ENCODE measurements at regions not wholly inside any gene's neighbourhood (a gene's known extent, or its start where the extent isn't known, plus 50 kb on each side); places are given as distances from the start of the nearest gene placed in this dataset.

GRCh38 chr2:12061286-12062052, 315.0 kb downstream of the LPIN1 start:
- Histone ChIP-seq H3K9ac (ENCODE audit: insufficient read depth in 1 of 2, low read length in 2 of 2) (no peak overlapping the region), H3K36me3 (ENCODE audit: control insufficient read depth in 4 of 4, insufficient read depth in 4 of 4, low read length in 4 of 4) (no peaks in the 10 kb centered on the region), H3K27ac (ENCODE audit: low read depth in 1 of 2, low read length in 1 of 2) (no peak overlapping the region), H3K9me3 (ENCODE audit: control insufficient read depth in 4 of 4, insufficient read depth in 3 of 4, low read length in 3 of 4) (no peaks in the 10 kb centered on the region), H3K27me3 (ENCODE audit: control insufficient read depth in 3 of 3, insufficient read depth in 3 of 3, low read length in 2 of 3) (no peaks in the 10 kb centered on the region), H3K4me3 (no peak overlapping the region), H3K4me1 (ENCODE audit: control insufficient read depth in 5 of 5, insufficient read depth in 5 of 5, low read length in 5 of 5) (peaks cover 0 to 36% (median 2%) of the 10 kb centered on the region in 5 donors)
- no peak for ATAC-seq (ENCODE audit: insufficient read depth, low FRiP score)
- 73 to 83% methylated on average over 3 of the region's 3 CpGs for WGBS, 2 donors
- no peak for TF ChIP-seq CTCF (IDR thresholded peaks at IDR 0.05; ENCODE audit: control extremely low read depth, extremely low read depth)
- DNase-seq: peak in 2 of 3 donors; percentile 78 to 86

DNA sequence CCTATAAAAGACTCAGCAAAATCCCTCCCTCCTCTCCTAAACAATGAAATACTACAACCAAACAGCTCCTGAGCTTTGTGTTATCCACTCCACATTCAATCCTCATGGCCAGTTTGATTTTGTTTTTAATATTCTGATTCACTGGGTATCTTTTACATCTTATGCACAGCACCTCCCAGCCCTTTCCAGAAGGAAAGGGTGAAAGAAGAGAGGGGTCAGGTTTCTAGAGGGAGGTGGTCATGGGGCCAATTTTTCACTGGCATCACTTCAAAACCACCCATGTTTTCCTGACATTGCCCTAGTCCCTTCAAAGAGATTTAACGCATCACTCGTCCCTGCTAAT, 315.6 kb downstream of the LPIN1 start:
- H3K27ac ChIP-seq (ENCODE audit: low read depth in 1 of 2, low read length in 1 of 2): no peak overlapping the region
- H3K27me3 ChIP-seq (ENCODE audit: control insufficient read depth in 3 of 3, insufficient read depth in 3 of 3, low read length in 2 of 3): no peaks in the 10 kb centered on the region
- WGBS, 2 donors: 84 to 94% methylated on average over 2 of the region's 2 CpGs
- H3K4me1 ChIP-seq (ENCODE audit: control insufficient read depth in 5 of 5, insufficient read depth in 5 of 5, low read length in 5 of 5): peaks cover 0 to 36% (median 2%) of the 10 kb centered on the region in 5 donors
- H3K9me3 ChIP-seq (ENCODE audit: control insufficient read depth in 4 of 4, insufficient read depth in 3 of 4, low read length in 3 of 4): no peaks in the 10 kb centered on the region
- no peaks in the 10 kb centered on the region for H3K36me3 ChIP-seq (ENCODE audit: control insufficient read depth in 4 of 4, insufficient read depth in 4 of 4, low read length in 4 of 4)
- ATAC-seq (ENCODE audit: insufficient read depth, low FRiP score): no peak
- no peak overlapping the region for H3K4me3 ChIP-seq
- H3K9ac ChIP-seq (ENCODE audit: insufficient read depth in 1 of 2, low read length in 2 of 2): no peak overlapping the region
- no peak for TF ChIP-seq CTCF (IDR thresholded peaks at IDR 0.05; ENCODE audit: control extremely low read depth, extremely low read depth)
- DNase-seq: no peak

- no peaks in the 10 kb centered on the region for H3K27me3 ChIP-seq (ENCODE audit: control insufficient read depth in 3 of 3, insufficient read depth in 3 of 3, low read length in 2 of 3)
- no peak overlapping the region for H3K4me3 ChIP-seq
- DNase-seq (no peak), ATAC-seq (ENCODE audit: insufficient read depth, low FRiP score) (no peak)
- 79 to 95% methylated on average over 5 of the region's 5 CpGs for WGBS, 2 donors
- no peak overlapping the region for H3K9ac ChIP-seq (ENCODE audit: insufficient read depth in 1 of 2, low read length in 2 of 2)
- H3K27ac ChIP-seq (ENCODE audit: low read depth in 1 of 2, low read length in 1 of 2): no peak overlapping the region
- H3K36me3 ChIP-seq (ENCODE audit: control insufficient read depth in 4 of 4, insufficient read depth in 4 of 4, low read length in 4 of 4): no peaks in the 10 kb centered on the region
- no peak for TF ChIP-seq CTCF (IDR thresholded peaks at IDR 0.05; ENCODE audit: control extremely low read depth, extremely low read depth)
- peaks cover 0 to 36% (median 2%) of the 10 kb centered on the region in 5 donors for H3K4me1 ChIP-seq (ENCODE audit: control insufficient read depth in 5 of 5, insufficient read depth in 5 of 5, low read length in 5 of 5)
- no peaks in the 10 kb centered on the region for H3K9me3 ChIP-seq (ENCODE audit: control insufficient read depth in 4 of 4, insufficient read depth in 3 of 4, low read length in 3 of 4)
These were observed 316.8 kb downstream of the LPIN1 start for GRCh38 chr2:12063210-12063609.

DNA sequence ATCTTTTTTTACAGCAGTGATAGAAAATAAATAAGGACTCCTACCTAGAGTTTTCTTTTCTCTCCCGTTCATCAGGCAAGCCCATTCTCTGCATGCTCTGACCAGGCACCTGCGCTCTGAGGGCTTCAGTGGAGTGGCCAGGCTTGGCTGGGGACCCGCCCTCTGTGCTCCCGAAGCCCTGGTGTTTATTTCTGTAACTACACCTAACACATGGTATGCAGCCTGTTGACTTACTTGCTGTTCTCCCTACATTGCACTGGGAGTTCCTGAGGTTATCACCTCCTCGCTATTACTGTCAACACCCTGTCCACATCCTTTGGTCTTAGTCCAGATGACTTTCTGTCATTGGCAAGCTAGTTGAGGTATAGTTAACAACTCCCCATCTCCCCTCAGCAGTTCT, 317.7 kb downstream of the LPIN1 start:
- Histone ChIP-seq H3K4me1 (ENCODE audit: control insufficient read depth in 5 of 5, insufficient read depth in 5 of 5, low read length in 5 of 5) (peaks cover 0 to 34% (median 2%) of the 10 kb centered on the region in 5 donors), H3K4me3 (no peak overlapping the region), H3K9me3 (ENCODE audit: control insufficient read depth in 4 of 4, insufficient read depth in 3 of 4, low read length in 3 of 4) (no peaks in the 10 kb centered on the region), H3K27ac (ENCODE audit: low read depth in 1 of 2, low read length in 1 of 2) (no peak overlapping the region), H3K36me3 (ENCODE audit: control insufficient read depth in 4 of 4, insufficient read depth in 4 of 4, low read length in 4 of 4) (no peaks in the 10 kb centered on the region), H3K9ac (ENCODE audit: insufficient read depth in 1 of 2, low read length in 2 of 2) (no peak overlapping the region), H3K27me3 (ENCODE audit: control insufficient read depth in 3 of 3, insufficient read depth in 3 of 3, low read length in 2 of 3) (no peaks in the 10 kb centered on the region)
- WGBS, 2 donors: 79 to 82% methylated on average over 5 of the region's 5 CpGs
- DNase-seq: no peak
- no peak for ATAC-seq (ENCODE audit: insufficient read depth, low FRiP score)
- no peak for TF ChIP-seq CTCF (IDR thresholded peaks at IDR 0.05; ENCODE audit: control extremely low read depth, extremely low read depth)

Measured in lung (tissue), 11 donors.